Breast epithelium (tissue), 3 donors: ENCODE measurements at regions not wholly inside any gene's neighbourhood (a gene's known extent, or its start where the extent isn't known, plus 50 kb on each side); places are given as distances from the start of the nearest gene placed in this dataset.

Experiments
- POLR2A ChIP-seq: fragments of 450-650 bp; IDR thresholded peaks from one replicate; pipeline ENCODE4 v1.6.1; 2016; ENCODE audit warnings: antibody characterized with exemption, mild to moderate bottlenecking, moderate library complexity
- TF ChIP-seq, protein P1 (sequence below), 3 donors: fragments of 450-650 bp; IDR thresholded peaks; one replicate each; pipeline ENCODE4 v1.5.1; 2016 to 2017; ENCODE audit warnings: antibody characterized with exemption in 3 of 3, mild to moderate bottlenecking in 3 of 3, moderate library complexity in 3 of 3

DNA sequence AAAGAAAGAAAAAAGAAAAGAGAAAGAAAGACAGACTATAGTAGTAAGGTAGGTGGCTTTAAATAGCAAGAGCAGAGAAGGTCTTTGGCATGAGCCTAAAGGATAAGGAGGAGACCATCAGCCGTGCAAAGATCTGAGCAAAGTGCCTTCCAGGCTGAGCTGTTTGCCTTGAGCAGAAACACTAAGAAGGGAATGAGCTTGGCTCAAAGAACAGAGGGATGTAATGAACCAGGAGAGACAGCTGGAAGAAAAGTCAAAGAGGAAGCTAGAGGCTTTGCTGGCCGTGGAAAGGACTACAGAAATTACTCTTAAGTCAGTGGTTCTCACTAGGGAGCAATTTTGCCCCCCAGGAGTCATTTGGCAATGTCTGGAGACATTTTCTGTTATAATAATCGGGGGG lies 228.6 kb downstream of the FGFR2 start:
- TF ChIP-seq, protein P1, sequence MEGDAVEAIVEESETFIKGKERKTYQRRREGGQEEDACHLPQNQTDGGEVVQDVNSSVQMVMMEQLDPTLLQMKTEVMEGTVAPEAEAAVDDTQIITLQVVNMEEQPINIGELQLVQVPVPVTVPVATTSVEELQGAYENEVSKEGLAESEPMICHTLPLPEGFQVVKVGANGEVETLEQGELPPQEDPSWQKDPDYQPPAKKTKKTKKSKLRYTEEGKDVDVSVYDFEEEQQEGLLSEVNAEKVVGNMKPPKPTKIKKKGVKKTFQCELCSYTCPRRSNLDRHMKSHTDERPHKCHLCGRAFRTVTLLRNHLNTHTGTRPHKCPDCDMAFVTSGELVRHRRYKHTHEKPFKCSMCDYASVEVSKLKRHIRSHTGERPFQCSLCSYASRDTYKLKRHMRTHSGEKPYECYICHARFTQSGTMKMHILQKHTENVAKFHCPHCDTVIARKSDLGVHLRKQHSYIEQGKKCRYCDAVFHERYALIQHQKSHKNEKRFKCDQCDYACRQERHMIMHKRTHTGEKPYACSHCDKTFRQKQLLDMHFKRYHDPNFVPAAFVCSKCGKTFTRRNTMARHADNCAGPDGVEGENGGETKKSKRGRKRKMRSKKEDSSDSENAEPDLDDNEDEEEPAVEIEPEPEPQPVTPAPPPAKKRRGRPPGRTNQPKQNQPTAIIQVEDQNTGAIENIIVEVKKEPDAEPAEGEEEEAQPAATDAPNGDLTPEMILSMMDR (IDR thresholded peaks at IDR 0.05), result no peak
- no peak for TF ChIP-seq POLR2A
